Neural cell (in vitro differentiated cells): ENCODE measurements at regions not wholly inside any gene's neighbourhood (a gene's known extent, or its start where the extent isn't known, plus 50 kb on each side); places are given as distances from the start of the nearest gene placed in this dataset.

Experiments used
- H2AFZ ChIP-seq: fragments of 200-600, 300-800 bp; sonication (generic), shearing (Covaris generic); 2 replicates; pipeline ENCODE4 v1.6.0; 2014; ENCODE audit warnings: low read depth, mild to moderate bottlenecking, antibody characterized with exemption, low read length, moderate library complexity
- H3F3A ChIP-seq: fragments of 200-600 bp; shearing (Covaris generic); 2 replicates; pipeline ENCODE4 v1.6.1; 2016; ENCODE audit warnings: mild to moderate bottlenecking, moderate library complexity, mixed read lengths, antibody characterized with exemption, low read length; ENCODE audit not compliant: insufficient read depth, poor library complexity, severe bottlenecking
- H3K27ac ChIP-seq: fragments of 200-600, 300-800 bp; sonication (generic), shearing (Covaris generic); 2 replicates; pipeline ENCODE4 v1.5.1; 2014; ENCODE audit warnings: mild to moderate bottlenecking, low read length, moderate library complexity
- H3K27me3 ChIP-seq: fragments of 300-800, 200-600 bp; sonication (generic), shearing (Covaris generic); 2 replicates; pipeline ENCODE4 v1.6.0; 2014; ENCODE audit warnings: mild to moderate bottlenecking, low read depth, low read length, moderate library complexity; ENCODE audit not compliant: insufficient read depth
- H3K36me3 ChIP-seq: fragments of 300-800, 200-600 bp; sonication (generic), shearing (Covaris generic); 2 replicates; pipeline ENCODE4 v1.5.1; 2014; ENCODE audit warnings: mild to moderate bottlenecking, antibody characterized with exemption, low read length, moderate library complexity; ENCODE audit not compliant: insufficient read depth
- H3K4me2 ChIP-seq: fragments of 300-800, 200-600 bp; sonication (generic), shearing (Covaris generic); 2 replicates; pipeline ENCODE4 v1.6.0; 2014; ENCODE audit warnings: mild to moderate bottlenecking, low read length
- H3K4me3 ChIP-seq: fragments of 300-800, 200-600 bp; sonication (generic), shearing (Covaris generic); 2 replicates; pipeline ENCODE4 v1.5.1; 2014; ENCODE audit warnings: mild to moderate bottlenecking, low read length, moderate library complexity
- H3K79me2 ChIP-seq: fragments of 200-600 bp; shearing (Covaris generic); replicated peaks from 2 replicates; pipeline ENCODE4 v1.6.0; 2014; ENCODE audit warnings: mild to moderate bottlenecking, low read length, moderate library complexity; ENCODE audit not compliant: insufficient read depth
- H3K9ac ChIP-seq: fragments of 300-800, 200-600 bp; sonication (generic), shearing (Covaris generic); 2 replicates; pipeline ENCODE4 v1.6.1; 2016; ENCODE audit warnings: mild to moderate bottlenecking, low read length, mixed read lengths
- H3K9me2 ChIP-seq: fragments of 200-600 bp; shearing (Covaris generic); 2 replicates; pipeline ENCODE4 v1.6.1; 2016; ENCODE audit warnings: mild to moderate bottlenecking, low read length, mixed read lengths; ENCODE audit not compliant: insufficient read depth
- H3K9me3 ChIP-seq: fragments of 200-600, 300-800 bp; sonication (generic), shearing (Covaris generic); 2 replicates; pipeline ENCODE4 v1.6.1; 2016; ENCODE audit warnings: mild to moderate bottlenecking, mixed run types, low read length, moderate library complexity, mixed read lengths
- H4K20me1 ChIP-seq: fragments of 200-600 bp; shearing (Covaris generic); 2 replicates; pipeline ENCODE4 v1.6.1; 2016; ENCODE audit warnings: mild to moderate bottlenecking, mixed run types; ENCODE audit not compliant: insufficient read depth
- EZH2 ChIP-seq: fragments of 200-600, 300-800 bp; shearing (Covaris generic), sonication (generic); IDR thresholded peaks from 2 replicates; pipeline ENCODE4 v1.6.1; 2014; ENCODE audit warnings: antibody characterized with exemption, low read length, borderline replicate concordance, mild to moderate bottlenecking; ENCODE audit not compliant: insufficient read depth, poor library complexity, severe bottlenecking
- small RNA-seq, 3 experiments: library from RNA; depleted of rRNA; stranded (forward); fragments of <200 nt; gene quantifications; one replicate each; pipeline ENCODE3, GENCODE V24; 2012

GRCh38 chr3:78545827-78546226, 1222.0 kb downstream of the ROBO1 start:
- H4K20me1 ChIP-seq, result no peaks in the 10 kb centered on the region
- H2AFZ ChIP-seq, result no peak overlapping the region
- no peak for TF ChIP-seq EZH2
- H3K36me3 ChIP-seq, result no peaks in the 10 kb centered on the region
- no peak overlapping the region for H3K4me3 ChIP-seq
- no peaks in the 10 kb centered on the region for H3K9me3 ChIP-seq
- H3K9me2 ChIP-seq, result no peaks in the 10 kb centered on the region
- no peaks in the 10 kb centered on the region for H3K27me3 ChIP-seq
- no peak overlapping the region for H3K9ac ChIP-seq
- no peak overlapping the region for H3K4me2 ChIP-seq
- no peaks in the 10 kb centered on the region for H3K79me2 ChIP-seq
- H3F3A ChIP-seq, result no peaks in the 10 kb centered on the region
- H3K27ac ChIP-seq, result no peak overlapping the region

Small RNA genes in the stretch of these regions (small RNA-seq; reads per million reads assigned to genes)
- gene RN7SKP61, result 0 reads per million in 3 experiments
- 0 reads per million in 3 experiments for gene RN7SL647P
- 0 reads per million in 3 experiments for gene RNU6-217P
